OCI-LY1 (cell line): ENCODE measurements at regions not wholly inside any gene's neighbourhood (a gene's known extent, or its start where the extent isn't known, plus 50 kb on each side); places are given as distances from the start of the nearest gene placed in this dataset.

Source experiments
- EZH2 ChIP-seq: fragments of 200-600 bp; sonication (generic), shearing (Covaris generic); IDR thresholded peaks from 2 replicates; pipeline ENCODE4 v1.8.0; 2017; ENCODE audit warnings: borderline replicate concordance, mixed run types, mild to moderate bottlenecking, antibody characterized with exemption, low read length, moderate library complexity, mixed read lengths
- TF ChIP-seq, protein P1 (sequence below): fragments of 200-600 bp; sonication (generic), shearing (Covaris generic); IDR thresholded peaks from 2 replicates; pipeline ENCODE4 v1.5.1; 2017; ENCODE audit warnings: mild to moderate bottlenecking, antibody characterized with exemption, low read length, moderate library complexity, mixed read lengths

DNA sequence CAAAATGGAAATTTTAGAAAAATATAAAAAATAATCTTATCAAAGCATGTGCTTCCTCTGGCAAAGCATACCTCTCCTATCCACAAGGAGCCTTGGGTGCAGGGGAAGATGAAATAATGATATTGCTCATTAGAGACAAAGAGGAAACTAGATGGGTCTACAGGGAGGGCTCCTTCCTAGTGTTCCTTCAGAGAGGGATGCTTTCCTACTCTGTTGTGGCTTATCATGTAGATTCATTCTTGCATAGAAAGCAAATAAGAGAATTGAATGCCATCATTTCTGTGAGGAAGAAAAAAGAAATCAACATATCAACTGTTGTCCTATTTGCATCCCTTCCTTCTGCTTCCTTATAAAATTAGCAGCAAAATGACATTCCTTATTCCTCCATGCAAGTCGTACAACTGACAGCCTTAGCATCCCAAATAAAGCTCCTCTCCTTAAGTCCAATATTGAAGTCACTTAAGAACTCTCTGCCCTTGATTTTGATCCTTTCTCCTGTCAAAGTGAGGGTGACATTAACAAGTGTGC, 543.9 kb upstream of the PLXNA2 start:
- TF ChIP-seq, protein P1, sequence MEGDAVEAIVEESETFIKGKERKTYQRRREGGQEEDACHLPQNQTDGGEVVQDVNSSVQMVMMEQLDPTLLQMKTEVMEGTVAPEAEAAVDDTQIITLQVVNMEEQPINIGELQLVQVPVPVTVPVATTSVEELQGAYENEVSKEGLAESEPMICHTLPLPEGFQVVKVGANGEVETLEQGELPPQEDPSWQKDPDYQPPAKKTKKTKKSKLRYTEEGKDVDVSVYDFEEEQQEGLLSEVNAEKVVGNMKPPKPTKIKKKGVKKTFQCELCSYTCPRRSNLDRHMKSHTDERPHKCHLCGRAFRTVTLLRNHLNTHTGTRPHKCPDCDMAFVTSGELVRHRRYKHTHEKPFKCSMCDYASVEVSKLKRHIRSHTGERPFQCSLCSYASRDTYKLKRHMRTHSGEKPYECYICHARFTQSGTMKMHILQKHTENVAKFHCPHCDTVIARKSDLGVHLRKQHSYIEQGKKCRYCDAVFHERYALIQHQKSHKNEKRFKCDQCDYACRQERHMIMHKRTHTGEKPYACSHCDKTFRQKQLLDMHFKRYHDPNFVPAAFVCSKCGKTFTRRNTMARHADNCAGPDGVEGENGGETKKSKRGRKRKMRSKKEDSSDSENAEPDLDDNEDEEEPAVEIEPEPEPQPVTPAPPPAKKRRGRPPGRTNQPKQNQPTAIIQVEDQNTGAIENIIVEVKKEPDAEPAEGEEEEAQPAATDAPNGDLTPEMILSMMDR: no peak
- no peak for TF ChIP-seq EZH2
